Sigmoid colon (tissue), 4 donors: ENCODE measurements at regions not wholly inside any gene's neighbourhood (a gene's known extent, or its start where the extent isn't known, plus 50 kb on each side); places are given as distances from the start of the nearest gene placed in this dataset.

ENCODE experiments used
- EP300 ChIP-seq, 4 donors: sonication (generic); formaldehyde crosslinking; IDR thresholded peaks; one replicate each; pipeline ENCODE4 v1.6.1; 2017; ENCODE audit warnings: antibody characterized with exemption in 4 of 4
- POLR2A ChIP-seq, 2 donors: fragments of 450-650 bp; IDR thresholded peaks; one replicate each; pipeline ENCODE4 v1.6.1; 2016; ENCODE audit warnings: antibody characterized with exemption in 2 of 2, mild to moderate bottlenecking in 2 of 2, moderate library complexity in 2 of 2
- POLR2AphosphoS5 ChIP-seq, 4 donors: sonication (generic); formaldehyde crosslinking; IDR thresholded peaks; one replicate each; pipeline ENCODE4 v1.6.1; 2017; ENCODE audit warnings: antibody characterized with exemption in 4 of 4
- TF ChIP-seq, protein P1 (sequence below), 4 experiments: fragments of 450-650 bp in 3 of 4; fragments of 200-600 bp in 1 of 4; IDR thresholded peaks; one replicate each; pipeline ENCODE4 v1.5.1; 2016 to 2019; ENCODE audit warnings: antibody characterized with exemption in 4 of 4, mild to moderate bottlenecking in 3 of 4, moderate library complexity in 2 of 4

DNA sequence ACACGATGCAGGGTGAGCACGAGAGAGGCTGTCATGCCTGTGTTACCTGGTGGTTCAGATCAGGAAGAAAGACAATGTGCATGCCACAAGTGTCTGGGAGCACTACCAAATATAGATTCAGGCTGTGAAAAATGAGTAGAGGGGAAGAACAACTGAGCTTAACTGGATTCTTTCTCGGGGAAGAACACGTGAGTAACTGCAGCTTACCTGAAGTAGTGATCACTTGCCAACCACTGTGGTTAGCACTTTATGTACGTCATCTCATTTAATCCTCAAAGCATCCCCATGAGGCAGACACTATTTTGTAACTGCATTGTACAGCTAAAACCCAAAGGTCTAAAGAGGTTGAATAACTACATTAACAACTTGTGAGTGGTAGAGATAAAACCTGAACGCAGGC is 746.2 kb downstream of the TUSC7 start:
- TF ChIP-seq, protein P1, sequence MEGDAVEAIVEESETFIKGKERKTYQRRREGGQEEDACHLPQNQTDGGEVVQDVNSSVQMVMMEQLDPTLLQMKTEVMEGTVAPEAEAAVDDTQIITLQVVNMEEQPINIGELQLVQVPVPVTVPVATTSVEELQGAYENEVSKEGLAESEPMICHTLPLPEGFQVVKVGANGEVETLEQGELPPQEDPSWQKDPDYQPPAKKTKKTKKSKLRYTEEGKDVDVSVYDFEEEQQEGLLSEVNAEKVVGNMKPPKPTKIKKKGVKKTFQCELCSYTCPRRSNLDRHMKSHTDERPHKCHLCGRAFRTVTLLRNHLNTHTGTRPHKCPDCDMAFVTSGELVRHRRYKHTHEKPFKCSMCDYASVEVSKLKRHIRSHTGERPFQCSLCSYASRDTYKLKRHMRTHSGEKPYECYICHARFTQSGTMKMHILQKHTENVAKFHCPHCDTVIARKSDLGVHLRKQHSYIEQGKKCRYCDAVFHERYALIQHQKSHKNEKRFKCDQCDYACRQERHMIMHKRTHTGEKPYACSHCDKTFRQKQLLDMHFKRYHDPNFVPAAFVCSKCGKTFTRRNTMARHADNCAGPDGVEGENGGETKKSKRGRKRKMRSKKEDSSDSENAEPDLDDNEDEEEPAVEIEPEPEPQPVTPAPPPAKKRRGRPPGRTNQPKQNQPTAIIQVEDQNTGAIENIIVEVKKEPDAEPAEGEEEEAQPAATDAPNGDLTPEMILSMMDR (IDR thresholded peaks at IDR 0.05): no peak
- TF ChIP-seq EP300 (IDR thresholded peaks at IDR 0.05) (no peak), POLR2A (IDR thresholded peaks at IDR 0.05) (no peak), POLR2AphosphoS5 (IDR thresholded peaks at IDR 0.05) (no peak)
